Ovary (tissue), 7 donors: ENCODE measurements at regions not wholly inside any gene's neighbourhood (a gene's known extent, or its start where the extent isn't known, plus 50 kb on each side); places are given as distances from the start of the nearest gene placed in this dataset.

Experiments
- DNase-seq, 5 donors: peaks; one replicate each; pipeline ENCODE4 v3.0.0-alpha.2; 2019 to 2020
- H3K27ac ChIP-seq, 2 donors: fragments of 200-600 bp; one replicate each; pipeline versions ENCODE4 v1.5.1 to v1.8.0; 2019 to 2022
- H3K27me3 ChIP-seq: fragments of 200-600 bp; one replicate; pipeline ENCODE4 v1.8.0; 2022
- H3K36me3 ChIP-seq: fragments of 200-600 bp; sonication (generic); one replicate; pipeline ENCODE4 v1.5.1; 2019
- H3K4me1 ChIP-seq: one replicate; pipeline ENCODE4 v1.8.1; 2013; ENCODE audit warnings: mild to moderate bottlenecking, moderate library complexity; ENCODE audit not compliant: insufficient read depth
- H3K4me3 ChIP-seq: fragments of 200-600 bp; sonication (generic); one replicate; pipeline ENCODE4 v1.5.1; 2017
- H3K9me3 ChIP-seq, 2 donors: fragments of 200-600 bp in 1 of 2; sonication (generic) in 1 of 2; one replicate each; pipeline versions ENCODE4 v1.5.1 to v1.8.1; 2013 to 2019; ENCODE audit warnings: mild to moderate bottlenecking in 1 of 2, moderate library complexity in 1 of 2
- EP300 ChIP-seq: sonication (generic); formaldehyde crosslinking; IDR thresholded peaks from one replicate; pipeline ENCODE4 v1.6.1; 2017; ENCODE audit warnings: antibody characterized with exemption
- POLR2A ChIP-seq: fragments of 450-650 bp; IDR thresholded peaks from one replicate; pipeline ENCODE4 v1.6.1; 2017; ENCODE audit warnings: antibody characterized with exemption, mild to moderate bottlenecking, moderate library complexity
- WGBS, 3 donors: extraction: QIAGEN DNeasy Blood & Tissue Kit in 1 of 3; methylation state at CpG; one replicate each; pipeline versions ENCODE4 v1.1.5 to v1.1.7; 2013 to 2017; 5-methylcytosine and 5-hydroxymethylcytosine counted together
- intact Hi-C, 4 donors: fragments of 100-400 bp; cut with DNase I; formaldehyde crosslinking; loops; one replicate each; pipeline versions ENCODE4 v1.11.0 to v1.15.1; 2022 to 2023
- TF ChIP-seq, protein P1 (sequence below), 3 donors: fragments of 450-650 bp in 2 of 3; fragments of 200-600 bp in 1 of 3; IDR thresholded peaks; one replicate each; pipeline versions ENCODE4 v1.5.1 to v1.8.0; 2016 to 2022; ENCODE audit warnings: antibody characterized with exemption in 3 of 3, mild to moderate bottlenecking in 1 of 3
- donor health status: DM: no; HTN: no; CAD: no; lungs with moderate emphysema.
- donor health status: DM: no; HTN: no; CAD: no.
- donor health status: Bipolar disorder and iron deficiency.
- donor health status: DM: no; HTN: no; CAD: no.
- donor health status: DM: yes; HTN: yes; CAD: no.

DNA sequence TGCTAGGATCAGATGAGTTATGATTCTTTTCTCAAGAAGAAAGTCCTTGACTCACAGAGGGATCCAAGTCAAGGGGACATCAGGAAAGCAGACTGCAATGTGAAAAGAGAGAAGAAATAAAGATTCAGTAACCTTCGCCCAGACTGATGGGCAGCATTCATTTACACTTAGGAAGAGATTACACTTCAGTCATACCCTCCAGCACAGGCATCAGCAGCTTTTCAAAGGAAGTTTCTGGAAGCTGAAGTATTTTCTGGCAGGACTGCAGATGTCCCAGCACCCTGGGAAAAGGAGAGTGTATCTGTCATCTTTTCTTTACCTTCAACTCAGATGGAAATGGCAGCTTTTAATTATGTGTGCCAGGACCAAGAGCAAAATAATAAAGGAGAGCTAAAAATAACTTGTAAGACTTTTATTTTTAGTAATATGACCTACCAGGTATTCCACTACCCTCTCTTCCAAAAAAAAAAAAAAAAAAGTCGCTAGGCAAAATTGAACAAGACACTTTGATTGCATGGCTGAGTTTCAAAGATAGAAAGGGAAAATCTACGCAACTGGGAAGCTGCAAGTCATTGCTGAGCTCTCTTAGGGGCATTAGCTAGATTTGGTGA, 712.1 kb downstream of the EPM2A start:
- no peak overlapping the region for H3K4me3 ChIP-seq
- H3K9me3 ChIP-seq: no peaks in the 10 kb centered on the region
- no peak for DNase-seq
- H3K36me3 ChIP-seq: no peaks in the 10 kb centered on the region
- 85 to 92% (median 88%) methylated on average over 3 of the region's 3 CpGs for WGBS, 3 donors
- no peak overlapping the region for H3K27ac ChIP-seq
- H3K4me1 ChIP-seq: no peaks in the 10 kb centered on the region
- peaks cover 3% of the 10 kb centered on the region for H3K27me3 ChIP-seq
- TF ChIP-seq, protein P1, sequence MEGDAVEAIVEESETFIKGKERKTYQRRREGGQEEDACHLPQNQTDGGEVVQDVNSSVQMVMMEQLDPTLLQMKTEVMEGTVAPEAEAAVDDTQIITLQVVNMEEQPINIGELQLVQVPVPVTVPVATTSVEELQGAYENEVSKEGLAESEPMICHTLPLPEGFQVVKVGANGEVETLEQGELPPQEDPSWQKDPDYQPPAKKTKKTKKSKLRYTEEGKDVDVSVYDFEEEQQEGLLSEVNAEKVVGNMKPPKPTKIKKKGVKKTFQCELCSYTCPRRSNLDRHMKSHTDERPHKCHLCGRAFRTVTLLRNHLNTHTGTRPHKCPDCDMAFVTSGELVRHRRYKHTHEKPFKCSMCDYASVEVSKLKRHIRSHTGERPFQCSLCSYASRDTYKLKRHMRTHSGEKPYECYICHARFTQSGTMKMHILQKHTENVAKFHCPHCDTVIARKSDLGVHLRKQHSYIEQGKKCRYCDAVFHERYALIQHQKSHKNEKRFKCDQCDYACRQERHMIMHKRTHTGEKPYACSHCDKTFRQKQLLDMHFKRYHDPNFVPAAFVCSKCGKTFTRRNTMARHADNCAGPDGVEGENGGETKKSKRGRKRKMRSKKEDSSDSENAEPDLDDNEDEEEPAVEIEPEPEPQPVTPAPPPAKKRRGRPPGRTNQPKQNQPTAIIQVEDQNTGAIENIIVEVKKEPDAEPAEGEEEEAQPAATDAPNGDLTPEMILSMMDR (IDR thresholded peaks at IDR 0.05): no peak
- TF ChIP-seq POLR2A (no peak), EP300 (no peak)
- intact Hi-C loops: no loop called here

GRCh38 chr6:145025488-145025887, 709.8 kb downstream of the EPM2A start:
- DNase-seq: no peak
- intact Hi-C loops: no loop called here
- TF ChIP-seq, protein P1 (IDR thresholded peaks at IDR 0.05): no peak
- TF ChIP-seq EP300: no peak
- TF ChIP-seq POLR2A: no peak
- no peak overlapping the region for H3K27ac ChIP-seq
- H3K4me1 ChIP-seq: no peaks in the 10 kb centered on the region
- H3K9me3 ChIP-seq: no peaks in the 10 kb centered on the region
- WGBS, 3 donors: 45 to 62% (median 49%) methylated on average over 2 of the region's 2 CpGs
- H3K27me3 ChIP-seq: peaks cover 3% of the 10 kb centered on the region
- no peaks in the 10 kb centered on the region for H3K36me3 ChIP-seq
- no peak overlapping the region for H3K4me3 ChIP-seq

GRCh38 chr6:145026267-145026679, 709.0 kb downstream of the EPM2A start:
- Histone ChIP-seq H3K9me3 (no peaks in the 10 kb centered on the region), H3K36me3 (no peaks in the 10 kb centered on the region), H3K27me3 (peaks cover 3% of the 10 kb centered on the region), H3K27ac (no peak overlapping the region), H3K4me1 (no peaks in the 10 kb centered on the region), H3K4me3 (no peak overlapping the region)
- DNase-seq: no peak
- intact Hi-C loops: no loop called here
- TF ChIP-seq, protein P1 (IDR thresholded peaks at IDR 0.05): no peak
- TF ChIP-seq POLR2A: no peak
- WGBS, 3 donors: 69 to 90% (median 73%) methylated on average over 2 of the region's 2 CpGs

DNA sequence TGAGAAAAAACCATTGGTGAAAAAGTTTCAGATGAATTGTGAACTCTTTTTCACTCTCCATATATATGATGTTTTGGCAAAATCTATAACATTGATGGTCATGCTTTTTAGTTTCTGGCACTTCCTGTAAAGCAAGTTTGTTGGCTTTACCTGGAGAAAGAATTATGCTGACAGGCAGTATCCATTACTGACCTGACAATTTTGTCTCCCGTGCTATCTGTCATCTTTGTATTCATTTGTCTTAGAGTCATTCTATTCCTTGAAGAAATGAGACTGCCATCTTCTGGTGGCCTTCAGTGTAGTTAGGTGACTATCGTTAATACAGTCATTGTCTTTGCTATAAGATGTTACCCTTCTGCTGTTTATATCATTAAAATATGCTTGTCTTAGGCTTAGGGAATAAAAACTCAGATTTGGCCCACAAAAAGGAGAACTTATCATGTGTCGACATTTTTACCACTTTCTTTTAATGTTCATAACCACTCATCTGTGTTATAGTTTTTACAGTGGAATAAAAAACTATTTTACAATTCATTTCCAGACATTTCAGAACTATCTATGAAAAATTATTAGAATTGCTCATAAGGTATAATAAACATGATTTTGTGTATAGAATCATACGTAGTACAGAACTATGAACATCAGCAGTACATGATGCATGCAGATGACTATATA, 707.0 kb downstream of the EPM2A start:
- TF ChIP-seq EP300: no peak
- no peak for TF ChIP-seq POLR2A
- TF ChIP-seq, protein P1 (IDR thresholded peaks at IDR 0.05): no peak
- Histone ChIP-seq H3K27me3 (peaks cover 3% of the 10 kb centered on the region), H3K36me3 (no peaks in the 10 kb centered on the region), H3K4me3 (no peak overlapping the region), H3K4me1 (no peaks in the 10 kb centered on the region), H3K27ac (no peak overlapping the region), H3K9me3 (no peaks in the 10 kb centered on the region)
- WGBS, 3 donors: 40 to 48% (median 45%) methylated on average over 4 of the region's 4 CpGs
- DNase-seq: no peak
- intact Hi-C loops: no loop called here
